ENCODE measurements at regions not wholly inside any gene's neighbourhood (a gene's known extent, or its start where the extent isn't known, plus 50 kb on each side); places are given as distances from the start of the nearest gene placed in this dataset.

DNA sequence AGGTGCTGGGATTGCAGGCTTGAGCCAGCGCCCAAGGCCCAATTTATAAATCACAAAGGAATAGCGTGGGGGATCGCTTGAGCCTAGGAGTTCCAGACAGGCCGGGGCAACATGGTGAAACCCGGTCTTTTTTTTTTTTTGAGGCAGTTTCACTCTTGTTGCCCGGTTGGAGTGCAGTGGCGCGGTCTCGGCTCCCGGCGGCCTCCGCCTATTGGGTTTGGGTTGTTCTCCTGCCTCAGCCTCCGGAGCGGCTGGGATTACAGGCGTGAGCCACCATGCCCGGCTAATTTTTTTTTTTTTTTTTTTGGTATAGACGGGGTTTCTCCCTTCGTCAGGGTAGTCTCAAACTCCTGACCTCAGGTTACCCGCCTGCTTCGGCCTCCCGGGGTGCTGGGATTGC, 65.0 kb downstream of the GOLGA6L7 start:
- TF ChIP-seq, protein P1, sequence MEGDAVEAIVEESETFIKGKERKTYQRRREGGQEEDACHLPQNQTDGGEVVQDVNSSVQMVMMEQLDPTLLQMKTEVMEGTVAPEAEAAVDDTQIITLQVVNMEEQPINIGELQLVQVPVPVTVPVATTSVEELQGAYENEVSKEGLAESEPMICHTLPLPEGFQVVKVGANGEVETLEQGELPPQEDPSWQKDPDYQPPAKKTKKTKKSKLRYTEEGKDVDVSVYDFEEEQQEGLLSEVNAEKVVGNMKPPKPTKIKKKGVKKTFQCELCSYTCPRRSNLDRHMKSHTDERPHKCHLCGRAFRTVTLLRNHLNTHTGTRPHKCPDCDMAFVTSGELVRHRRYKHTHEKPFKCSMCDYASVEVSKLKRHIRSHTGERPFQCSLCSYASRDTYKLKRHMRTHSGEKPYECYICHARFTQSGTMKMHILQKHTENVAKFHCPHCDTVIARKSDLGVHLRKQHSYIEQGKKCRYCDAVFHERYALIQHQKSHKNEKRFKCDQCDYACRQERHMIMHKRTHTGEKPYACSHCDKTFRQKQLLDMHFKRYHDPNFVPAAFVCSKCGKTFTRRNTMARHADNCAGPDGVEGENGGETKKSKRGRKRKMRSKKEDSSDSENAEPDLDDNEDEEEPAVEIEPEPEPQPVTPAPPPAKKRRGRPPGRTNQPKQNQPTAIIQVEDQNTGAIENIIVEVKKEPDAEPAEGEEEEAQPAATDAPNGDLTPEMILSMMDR (IDR thresholded peaks at IDR 0.05; ENCODE audit: low read depth, low read length, missing input control): no peak
- TF ChIP-seq REST (IDR thresholded peaks at IDR 0.05) (no peak), RXRA (IDR thresholded peaks at IDR 0.05) (no peak)
